ENCODE measurements at regions not wholly inside any gene's neighbourhood (a gene's known extent, or its start where the extent isn't known, plus 50 kb on each side); places are given as distances from the start of the nearest gene placed in this dataset.

- Histone ChIP-seq H3K36me3 (no peaks in the 10 kb centered on the region), H3K27ac (no peak overlapping the region), H3K9me3 (ENCODE audit: low read depth) (no peaks in the 10 kb centered on the region), H3K9ac (no peak overlapping the region), H3F3A (ENCODE audit: low read depth) (no peaks in the 10 kb centered on the region), H3K4me3 (no peak overlapping the region), H4K20me1 (ENCODE audit: low read depth) (no peaks in the 10 kb centered on the region), H3K79me2 (ENCODE audit: low read depth) (no peaks in the 10 kb centered on the region), H3K4me1 (peaks cover 2% of the 10 kb centered on the region), H3K4me2 (no peak overlapping the region), H3K27me3 (no peaks in the 10 kb centered on the region), H2AFZ (replicated peaks) (no peak overlapping the region)
- no peaks in the 10 kb centered on the region for H3K36me3 Mint-ChIP-seq
- no peak for DNase-seq (ENCODE audit: low spot score)
- H3K27ac Mint-ChIP-seq, result no peak overlapping the region
- no peak for TF ChIP-seq CTCF (IDR thresholded peaks at IDR 0.05)
- TF ChIP-seq EZH2 (IDR thresholded peaks at IDR 0.05), result no peak
- TF ChIP-seq EZH2phosphoT487 (IDR thresholded peaks at IDR 0.05), result no peak
- H3K9me3 Mint-ChIP-seq, result no peaks in the 10 kb centered on the region
- H3K27me3 Mint-ChIP-seq (ENCODE audit: insufficient read depth, low read depth), result peaks cover 2% of the 10 kb centered on the region
- H3K4me1 Mint-ChIP-seq, result peaks cover 3% of the 10 kb centered on the region
- H3K4me3 Mint-ChIP-seq, result no peak overlapping the region
Observed at GRCh38 chr12:114848666-114849065, 164.7 kb upstream of the TBX3 start.

- no peaks in the 10 kb centered on the region for H3K79me2 ChIP-seq (ENCODE audit: low read depth)
- peaks cover 2% of the 10 kb centered on the region for H3K27me3 Mint-ChIP-seq (ENCODE audit: insufficient read depth, low read depth)
- H3K9ac ChIP-seq, result no peak overlapping the region
- no peaks in the 10 kb centered on the region for H3K36me3 ChIP-seq
- H3K4me3 ChIP-seq, result no peak overlapping the region
- DNase-seq (ENCODE audit: low spot score), result no peak
- no peaks in the 10 kb centered on the region for H3F3A ChIP-seq (ENCODE audit: low read depth)
- no peaks in the 10 kb centered on the region for H3K9me3 Mint-ChIP-seq
- H3K9me3 ChIP-seq (ENCODE audit: low read depth), result no peaks in the 10 kb centered on the region
- peaks cover 3% of the 10 kb centered on the region for H3K4me1 ChIP-seq
- no peak overlapping the region for H3K4me3 Mint-ChIP-seq
- no peak overlapping the region for H3K27ac Mint-ChIP-seq
- H3K36me3 Mint-ChIP-seq, result no peaks in the 10 kb centered on the region
- no peak overlapping the region for H3K27ac ChIP-seq
- no peaks in the 10 kb centered on the region for H4K20me1 ChIP-seq (ENCODE audit: low read depth)
- H2AFZ ChIP-seq (replicated peaks), result no peak overlapping the region
- no peak for TF ChIP-seq EZH2 (IDR thresholded peaks at IDR 0.05)
- no peak for TF ChIP-seq CTCF (IDR thresholded peaks at IDR 0.05)
- no peak for TF ChIP-seq EZH2phosphoT487 (IDR thresholded peaks at IDR 0.05)
- H3K4me1 Mint-ChIP-seq, result peaks cover 5% of the 10 kb centered on the region
- H3K4me2 ChIP-seq, result no peak overlapping the region
- no peaks in the 10 kb centered on the region for H3K27me3 ChIP-seq
Observed at GRCh38 chr12:114847441-114848035, 163.6 kb upstream of the TBX3 start.

- TF ChIP-seq CTCF (IDR thresholded peaks at IDR 0.05), result no peak
- no peak for TF ChIP-seq EZH2phosphoT487 (IDR thresholded peaks at IDR 0.05)
- TF ChIP-seq EZH2 (IDR thresholded peaks at IDR 0.05), result no peak
- Mint-ChIP-seq H3K4me1 (peaks cover 5% of the 10 kb centered on the region), H3K36me3 (no peaks in the 10 kb centered on the region), H3K9me3 (no peaks in the 10 kb centered on the region), H3K27ac (no peak overlapping the region), H3K4me3 (no peak overlapping the region), H3K27me3 (ENCODE audit: insufficient read depth, low read depth) (peaks cover 2% of the 10 kb centered on the region)
- H3K27me3 ChIP-seq, result no peaks in the 10 kb centered on the region
- no peak overlapping the region for H3K9ac ChIP-seq
- no peaks in the 10 kb centered on the region for H3K9me3 ChIP-seq (ENCODE audit: low read depth)
- no peak overlapping the region for H3K4me2 ChIP-seq
- H3K79me2 ChIP-seq (ENCODE audit: low read depth), result no peaks in the 10 kb centered on the region
- no peak overlapping the region for H3K4me3 ChIP-seq
- no peak overlapping the region for H2AFZ ChIP-seq (replicated peaks)
- H4K20me1 ChIP-seq (ENCODE audit: low read depth), result no peaks in the 10 kb centered on the region
- H3K27ac ChIP-seq, result no peak overlapping the region
- no peaks in the 10 kb centered on the region for H3K36me3 ChIP-seq
- no peaks in the 10 kb centered on the region for H3F3A ChIP-seq (ENCODE audit: low read depth)
- H3K4me1 ChIP-seq, result peaks cover 3% of the 10 kb centered on the region
- DNase-seq (ENCODE audit: low spot score), result no peak
Observed at GRCh38 chr12:114846771-114847170, 162.8 kb upstream of the TBX3 start.
